Stimulated activated CD4-positive, alpha-beta T cell treated with anti-CD3 and anti-CD28 coated beads, Interleukin-4, amount 100 ng/mL, for 24 hours (primary cell): ENCODE measurements at regions not wholly inside any gene's neighbourhood (a gene's known extent, or its start where the extent isn't known, plus 50 kb on each side); places are given as distances from the start of the nearest gene placed in this dataset.

ENCODE experiments used
- DNase-seq: peaks from one replicate; pipeline ENCODE4 v3.0.0-alpha.2; 2020

- DNase-seq: no peak
Observed at GRCh38 chr13:72527333-72527732, 200.1 kb downstream of the MZT1 start.

- DNase-seq: no peak
Observed at GRCh38 chr13:72523593-72523992, 203.8 kb downstream of the MZT1 start.

- DNase-seq: no peak
Observed at GRCh38 chr13:72523049-72523448, 204.4 kb downstream of the MZT1 start.

GRCh38 chr13:72521940-72522661 lies 205.3 kb downstream of the MZT1 start:
- DNase-seq: no peak

- DNase-seq: no peak
Observed at GRCh38 chr13:72514146-72514545, 213.3 kb downstream of the MZT1 start.

GRCh38 chr13:72508392-72508791 lies 219.0 kb downstream of the MZT1 start:
- no peak for DNase-seq

- no peak for DNase-seq
Observed at GRCh38 chr13:72507416-72508199, 219.8 kb downstream of the MZT1 start.

GRCh38 chr13:72506706-72507105 lies 220.7 kb downstream of the MZT1 start:
- no peak for DNase-seq

- no peak for DNase-seq
Observed at GRCh38 chr13:72505376-72505775, 222.1 kb downstream of the MZT1 start.

- no peak for DNase-seq
Observed at GRCh38 chr13:72504131-72504841, 223.1 kb downstream of the MZT1 start.

- DNase-seq: no peak
Observed at GRCh38 chr13:72500851-72501250, 226.6 kb downstream of the MZT1 start.

GRCh38 chr13:72495681-72496080 lies 231.7 kb downstream of the MZT1 start:
- no peak for DNase-seq

- DNase-seq: no peak
Observed at GRCh38 chr13:72489751-72490150, 237.7 kb downstream of the MZT1 start.

- DNase-seq: no peak
Observed at GRCh38 chr13:72473321-72473720, 254.1 kb downstream of the MZT1 start.

GRCh38 chr13:72469906-72470305 lies 257.5 kb downstream of the MZT1 start:
- no peak for DNase-seq

GRCh38 chr13:72463561-72463960 lies 263.9 kb downstream of the MZT1 start:
- DNase-seq: no peak

- DNase-seq: no peak
Observed at GRCh38 chr13:72462726-72463125, 264.7 kb downstream of the MZT1 start.

- DNase-seq: no peak
Observed at GRCh38 chr13:72462166-72462565, 265.3 kb downstream of the MZT1 start.

- no peak for DNase-seq
Observed at GRCh38 chr13:72458701-72459100, 268.7 kb downstream of the MZT1 start.

GRCh38 chr13:72457151-72457550 lies 270.3 kb downstream of the MZT1 start:
- DNase-seq: no peak

GRCh38 chr13:72456486-72456885 lies 270.9 kb downstream of the MZT1 start:
- no peak for DNase-seq

GRCh38 chr13:72453161-72453560 lies 274.3 kb downstream of the MZT1 start:
- DNase-seq: no peak

GRCh38 chr13:72448082-72448481 lies 279.3 kb downstream of the MZT1 start:
- DNase-seq: no peak

- DNase-seq: no peak
Observed at GRCh38 chr13:72444999-72445398, 282.4 kb downstream of the MZT1 start.
